Retina (tissue), 1 donor: ENCODE measurements at regions not wholly inside any gene's neighbourhood (a gene's known extent, or its start where the extent isn't known, plus 50 kb on each side); places are given as distances from the start of the nearest gene placed in this dataset.
"Not testable (repeated sequence)": the region's sequence is repeated elsewhere in the genome, so short reads cannot be mapped to it uniquely, and the experiment has no call there.

ENCODE experiments used
- DNase-seq: peaks from one replicate; pipeline ENCODE4 v3.0.0-alpha.2; 2016

DNA sequence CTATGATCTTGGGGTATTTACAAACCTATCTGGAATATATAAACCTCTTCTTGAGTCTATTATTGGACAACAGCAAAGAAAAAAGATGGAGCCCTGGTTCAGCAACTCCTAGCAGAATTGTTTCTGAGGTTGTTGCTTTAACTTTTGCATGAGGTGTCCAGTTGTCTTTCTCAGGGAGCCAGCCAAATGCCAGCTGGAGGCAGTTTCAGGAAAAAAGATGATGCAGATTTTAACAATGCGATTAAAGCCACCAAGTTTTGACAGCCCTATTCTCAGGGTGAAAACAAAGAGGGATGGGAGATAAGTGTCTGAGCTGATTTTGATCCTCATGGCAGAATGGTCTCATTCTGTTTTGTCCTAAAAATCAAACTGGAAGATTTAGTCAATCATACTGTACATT, 181.6 kb upstream of the RASGRP1 start:
- DNase-seq, result no peak

- DNase-seq, result no peak
Measured at GRCh38 chr15:38748710-38749109, 184.1 kb upstream of the RASGRP1 start.

GRCh38 chr15:38750786-38751185, 186.2 kb upstream of the RASGRP1 start:
- DNase-seq, result no peak

- DNase-seq, result no peak
Measured at GRCh38 chr15:38755718-38756117, 191.1 kb upstream of the RASGRP1 start.

DNA sequence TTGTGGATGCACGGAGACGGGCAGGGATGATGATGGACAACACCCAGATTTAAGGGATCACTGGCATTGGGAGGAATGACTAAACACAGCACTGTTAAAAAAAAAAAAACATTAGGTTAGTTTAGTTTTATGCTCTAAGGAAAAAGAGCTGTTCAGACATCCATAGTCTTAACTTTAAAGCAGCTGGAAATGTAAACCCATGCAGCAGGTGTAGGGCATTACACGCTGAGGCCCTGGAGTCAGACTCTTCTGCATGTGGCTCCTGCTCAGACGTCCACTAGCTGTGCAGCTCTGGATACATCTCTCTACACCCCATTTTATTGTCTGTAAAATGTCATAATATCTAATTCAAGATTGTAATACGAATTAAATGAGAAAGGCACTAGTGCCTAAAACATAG, 191.8 kb upstream of the RASGRP1 start:
- DNase-seq, result no peak

GRCh38 chr15:38758043-38758442, 193.4 kb upstream of the RASGRP1 start:
- no peak for DNase-seq

DNA sequence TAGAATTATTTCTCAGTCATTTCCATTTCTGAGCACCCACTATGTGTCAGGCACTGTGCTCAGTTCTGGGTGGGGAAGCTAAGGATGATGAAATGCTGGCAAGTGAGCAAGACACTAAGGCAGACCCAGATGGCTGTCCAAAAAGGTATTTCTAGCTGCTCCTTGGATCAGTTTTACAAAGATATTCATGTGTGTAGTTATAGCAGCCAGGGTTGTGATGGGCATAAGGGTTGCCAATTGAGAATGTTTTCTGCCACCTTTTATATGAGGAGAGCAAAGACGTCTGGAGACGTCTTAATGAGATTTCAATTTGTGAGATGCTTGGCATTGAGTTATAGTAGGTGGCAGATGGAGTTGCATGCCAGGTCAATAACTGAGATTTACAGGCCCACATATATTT, 197.1 kb upstream of the RASGRP1 start:
- DNase-seq, result no peak

GRCh38 chr15:38768970-38769369, 204.4 kb upstream of the RASGRP1 start:
- peak; percentile 19 for DNase-seq

DNA sequence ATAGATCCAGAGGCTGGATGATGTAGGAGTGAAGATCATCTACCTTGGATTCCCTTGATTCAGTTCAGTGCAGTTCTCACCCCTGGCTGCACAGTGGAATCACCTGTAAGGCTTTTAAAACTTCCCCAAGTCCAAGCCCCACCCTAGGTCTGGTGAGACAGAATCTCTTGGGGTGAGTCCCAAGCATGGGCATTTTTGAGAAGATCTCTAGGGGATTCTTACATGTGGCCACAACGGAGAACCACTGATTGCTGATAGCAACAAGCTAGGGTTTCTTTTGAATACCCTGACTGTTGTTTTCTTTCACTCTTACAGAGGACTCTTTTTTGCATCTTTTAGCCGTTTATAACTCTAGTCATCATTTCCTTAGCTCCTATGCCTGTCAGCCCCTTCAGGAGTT, 204.9 kb upstream of the RASGRP1 start:
- no peak for DNase-seq

DNA sequence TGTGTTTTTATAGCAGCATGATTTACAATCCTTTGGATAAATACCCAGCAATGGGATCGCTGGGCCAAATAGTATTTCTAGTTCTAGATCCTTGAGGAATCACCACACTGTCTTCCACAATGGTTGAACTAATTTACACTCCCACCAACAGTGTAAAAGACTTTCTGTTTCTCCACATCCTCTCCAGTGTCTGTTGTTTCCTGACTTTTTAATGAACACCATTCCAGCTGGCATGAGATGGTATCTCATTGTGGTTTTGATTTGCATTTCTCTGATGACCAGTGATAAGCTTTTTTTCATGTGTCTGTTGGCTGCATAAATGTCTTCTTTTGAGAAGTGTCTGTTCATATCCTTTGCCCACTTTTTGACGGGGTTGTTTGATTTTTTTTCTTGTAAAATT, 209.5 kb upstream of the RASGRP1 start:
- not testable (repeated sequence) for DNase-seq

- DNase-seq, result no peak
Measured at GRCh38 chr15:38781196-38781595, 216.6 kb upstream of the RASGRP1 start.

- no peak for DNase-seq
Measured at GRCh38 chr15:38782156-38782555, 217.5 kb upstream of the RASGRP1 start.

- DNase-seq, result no peak
Measured at GRCh38 chr15:38788918-38789317, 224.3 kb upstream of the RASGRP1 start.

DNA sequence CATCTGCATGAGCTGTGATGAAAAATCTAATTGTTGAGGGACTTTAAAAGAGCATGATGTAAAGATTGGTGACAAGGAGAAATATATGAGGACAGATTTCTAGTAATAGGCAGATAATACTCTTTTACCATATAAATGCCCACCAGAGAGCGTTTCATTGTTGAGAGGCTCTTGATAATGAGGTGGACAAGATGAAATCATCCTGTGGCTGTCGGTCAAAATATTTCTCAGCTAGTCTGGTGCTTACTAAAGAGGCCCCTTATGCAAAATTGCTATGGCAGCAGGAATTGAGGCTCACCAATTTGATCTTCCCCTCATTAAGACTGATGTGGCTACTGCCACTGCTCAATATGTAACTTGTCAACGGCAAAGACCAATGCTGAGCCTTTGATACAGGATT, 225.0 kb upstream of the RASGRP1 start:
- no peak for DNase-seq

GRCh38 chr15:38793206-38793810, 228.7 kb upstream of the RASGRP1 start:
- DNase-seq, result no peak

DNA sequence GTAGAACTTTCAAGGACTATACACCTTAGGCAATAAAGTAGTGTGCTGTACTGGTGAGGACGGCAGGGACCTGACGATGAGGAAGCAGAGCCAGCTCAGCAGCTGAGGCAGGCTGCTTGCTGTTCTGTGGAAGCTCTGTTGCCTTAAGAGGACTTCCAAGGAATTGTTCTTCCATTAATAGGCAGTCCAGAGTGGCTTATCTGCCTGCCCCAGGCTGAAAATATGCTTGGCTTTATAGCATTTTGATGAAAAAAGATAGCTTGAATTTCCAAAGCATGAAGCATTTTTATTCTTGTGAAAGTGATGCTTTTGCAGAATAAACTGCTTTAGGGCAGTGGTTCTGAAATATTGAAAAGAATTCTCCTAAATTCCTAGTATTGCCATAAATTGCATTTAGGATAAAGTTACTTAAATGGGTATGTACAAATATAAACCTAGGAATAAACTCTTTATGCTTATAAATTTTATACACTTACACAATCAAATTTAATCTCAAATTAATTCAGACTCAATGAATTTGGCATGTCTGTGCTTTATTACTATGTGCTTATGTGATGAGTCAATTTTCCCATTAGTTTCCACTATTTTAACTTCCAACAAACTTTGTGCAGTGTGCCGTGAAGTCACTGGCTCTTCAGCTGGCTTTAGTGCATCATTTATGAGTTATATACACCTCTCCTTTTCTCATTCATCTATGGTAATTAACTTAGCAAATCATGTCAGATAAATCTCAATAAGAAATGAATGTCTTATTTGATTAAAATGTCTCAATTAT, 231.0 kb upstream of the RASGRP1 start:
- no peak for DNase-seq

DNA sequence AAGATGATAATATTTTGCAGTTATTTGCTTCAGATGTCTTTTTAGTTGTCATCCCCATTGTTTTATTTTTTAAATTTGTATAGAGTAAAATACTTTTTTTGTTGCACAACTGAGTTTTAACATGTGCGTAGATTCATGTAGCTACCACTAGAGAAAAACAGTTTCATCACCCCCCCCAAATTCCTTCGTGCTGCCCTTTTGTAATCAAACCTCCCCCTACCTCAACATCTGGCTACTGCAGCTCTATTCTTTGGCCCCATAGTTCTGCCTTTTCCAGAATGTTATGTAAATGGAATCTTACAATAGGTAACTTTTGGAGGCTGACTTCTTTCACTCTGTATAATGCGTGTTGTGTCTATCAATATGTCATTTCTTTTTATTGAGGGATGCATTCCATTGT, 232.0 kb upstream of the RASGRP1 start:
- DNase-seq, result no peak

DNA sequence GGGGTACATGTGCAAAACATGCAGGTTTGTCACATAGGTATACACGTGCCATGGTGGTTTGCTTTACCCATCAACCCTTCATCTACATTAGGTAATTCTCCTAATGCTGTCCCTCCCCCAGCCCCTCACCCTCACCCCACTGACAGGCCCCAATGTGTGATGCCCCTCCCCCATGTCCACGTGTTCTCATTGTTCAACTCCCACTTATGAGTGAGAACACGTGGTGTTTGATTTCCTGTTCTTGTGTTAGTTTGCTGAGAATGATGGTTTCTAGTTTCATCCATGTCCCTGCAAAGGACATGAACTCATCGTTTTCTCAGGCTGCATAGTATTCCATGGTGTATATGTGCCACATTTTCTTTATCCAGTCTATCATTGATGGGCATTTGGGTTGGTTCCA, 232.9 kb upstream of the RASGRP1 start:
- DNase-seq, result not testable (repeated sequence)

DNA sequence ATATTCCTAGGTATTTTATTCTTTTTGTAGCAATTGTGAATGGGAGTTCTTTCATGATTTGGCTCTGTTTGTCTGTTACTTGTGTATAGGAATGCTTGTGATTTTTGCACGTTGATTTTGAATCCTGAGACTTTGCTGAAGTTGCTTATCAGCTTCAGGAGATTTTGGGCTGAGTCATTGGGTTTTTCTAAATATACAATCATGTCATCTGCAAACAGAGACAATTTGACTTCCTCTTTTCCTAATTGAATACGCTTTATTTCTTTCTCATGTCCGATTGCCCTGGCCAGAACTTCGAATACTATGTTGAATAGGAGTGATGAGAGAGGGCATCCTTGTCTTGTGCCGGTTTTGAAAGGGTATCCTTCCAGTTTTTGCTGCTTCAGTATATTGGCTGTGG, 234.6 kb upstream of the RASGRP1 start:
- not testable (repeated sequence) for DNase-seq

DNA sequence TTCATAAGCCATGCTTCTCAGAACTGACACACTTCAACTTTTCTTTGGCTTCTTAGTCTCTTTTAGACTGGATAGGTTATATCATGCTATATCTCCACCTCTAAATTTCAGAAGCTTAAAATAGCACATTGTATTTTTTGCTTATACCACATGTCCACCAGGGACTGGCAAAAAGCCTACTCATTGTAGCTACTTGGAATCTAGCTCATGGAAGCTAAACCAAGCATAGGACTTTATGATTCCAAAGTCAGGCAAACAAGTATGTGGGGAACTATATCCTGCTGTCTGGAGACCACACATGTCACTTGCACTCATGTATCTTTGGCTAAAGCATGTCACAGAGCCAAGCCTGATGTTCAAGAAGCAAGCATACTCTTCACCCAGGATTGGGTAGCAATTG, 245.0 kb upstream of the RASGRP1 start:
- no peak for DNase-seq

DNA sequence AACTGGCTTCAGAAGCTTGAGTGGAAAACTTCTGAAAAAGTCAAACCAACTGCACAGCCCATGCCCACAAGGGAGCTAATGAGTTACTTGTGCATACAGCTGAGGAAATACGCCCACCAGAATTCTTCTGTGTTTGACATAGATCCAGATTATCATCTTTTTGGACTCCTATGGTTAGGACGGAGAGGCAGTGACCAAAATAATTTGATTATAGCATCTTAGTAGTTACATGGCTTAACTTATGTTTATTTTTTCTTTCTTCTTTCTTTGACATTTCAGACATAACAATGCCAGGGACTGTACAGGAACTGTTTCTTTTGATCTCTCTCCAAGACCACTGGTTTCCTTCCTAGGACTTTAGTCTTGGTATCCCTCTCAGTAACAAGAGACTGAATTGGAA, 246.1 kb upstream of the RASGRP1 start:
- DNase-seq, result no peak

DNA sequence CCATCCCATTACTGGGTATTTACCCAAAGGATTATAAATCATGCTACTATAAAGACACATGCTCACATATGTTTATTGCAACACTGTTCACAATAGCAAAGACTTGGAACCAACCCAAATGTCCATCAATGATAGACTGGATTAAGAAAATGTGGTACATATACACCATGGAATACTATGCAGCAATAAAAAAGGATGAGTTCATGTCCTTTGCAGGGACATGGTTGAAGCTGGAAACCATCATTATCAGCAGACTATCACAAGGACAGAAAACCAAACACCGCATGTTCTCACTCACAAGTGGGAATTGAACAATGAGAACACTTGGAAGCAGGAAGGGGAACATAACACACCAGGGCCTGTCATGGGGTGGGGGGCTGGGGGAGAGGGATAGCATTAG, 249.6 kb upstream of the RASGRP1 start:
- DNase-seq, result not testable (repeated sequence)

GRCh38 chr15:38814891-38815290, 250.3 kb upstream of the RASGRP1 start:
- no peak for DNase-seq

GRCh38 chr15:38817427-38818156, 253.0 kb upstream of the RASGRP1 start:
- peak; percentile 85 for DNase-seq
